SHP77 treated with DMSO at 0.1 percent for 48 hours (cell line): ENCODE measurements at regions not wholly inside any gene's neighbourhood (a gene's known extent, or its start where the extent isn't known, plus 50 kb on each side); places are given as distances from the start of the nearest gene placed in this dataset.
"Not testable (repeated sequence)": the region's sequence is repeated elsewhere in the genome, so short reads cannot be mapped to it uniquely, and the experiment has no call there.

Experiments used
- DNase-seq: peaks from one replicate; lab custom pipeline; 2025; lab: John Stamatoyannopoulos, UW

DNA sequence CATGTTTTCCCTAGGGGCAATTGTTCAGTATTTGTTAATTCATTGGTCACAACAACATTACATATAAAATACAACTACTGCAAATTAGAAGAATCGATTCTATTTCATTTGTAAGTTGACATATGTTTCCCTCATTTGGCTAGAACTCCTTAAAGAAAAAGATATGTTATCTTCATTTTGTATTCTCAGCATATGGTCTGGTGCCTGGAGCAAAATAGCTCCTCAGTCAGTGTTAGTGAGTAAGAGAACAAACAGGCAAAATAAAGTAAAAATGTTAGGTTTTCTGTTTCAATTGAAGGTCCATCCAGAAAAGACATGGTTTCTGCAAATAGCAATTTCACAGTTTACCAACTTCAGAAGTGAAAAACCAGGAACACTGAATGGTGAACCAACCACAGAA is 1343.1 kb downstream of the ROBO1 start:
- DNase-seq, result no peak

DNA sequence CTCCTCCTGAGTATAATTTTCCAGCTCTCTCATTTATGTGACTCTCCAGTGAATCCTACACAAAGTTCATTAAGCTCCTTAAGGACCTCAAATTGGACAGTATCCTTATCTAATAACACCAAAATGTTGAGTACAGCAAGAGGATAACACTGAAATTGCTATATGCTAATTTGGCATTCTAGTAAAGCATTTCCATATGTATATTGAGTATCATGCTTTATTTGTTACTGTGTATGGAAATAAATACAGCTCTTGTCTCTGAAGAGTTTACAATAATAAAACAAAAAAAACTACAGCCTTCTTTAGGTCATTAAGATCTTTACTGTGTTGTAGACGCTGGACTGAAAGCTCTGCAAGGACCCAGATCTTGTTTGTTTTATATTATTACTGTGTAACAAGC is 1341.3 kb downstream of the ROBO1 start:
- peak; percentile 13 for DNase-seq

DNA sequence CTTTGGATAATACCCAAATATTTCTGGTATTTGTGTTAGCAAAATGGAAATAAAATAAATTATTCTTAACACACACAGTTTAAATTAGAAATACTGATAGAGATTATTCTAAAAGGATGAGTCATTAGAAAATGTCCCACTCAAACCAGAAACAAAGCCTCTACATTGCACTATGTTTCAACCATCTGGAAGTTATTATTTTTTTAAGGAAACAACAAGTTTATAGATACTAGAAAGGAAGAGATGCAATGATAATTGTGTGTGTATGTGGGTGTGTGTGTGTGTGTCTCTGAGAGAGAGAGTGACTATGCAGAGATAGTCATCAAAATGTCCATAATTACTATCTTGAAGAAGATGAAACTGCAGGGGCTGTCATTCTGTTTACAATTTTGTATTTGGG is 1340.5 kb downstream of the ROBO1 start:
- DNase-seq, result no peak

DNA sequence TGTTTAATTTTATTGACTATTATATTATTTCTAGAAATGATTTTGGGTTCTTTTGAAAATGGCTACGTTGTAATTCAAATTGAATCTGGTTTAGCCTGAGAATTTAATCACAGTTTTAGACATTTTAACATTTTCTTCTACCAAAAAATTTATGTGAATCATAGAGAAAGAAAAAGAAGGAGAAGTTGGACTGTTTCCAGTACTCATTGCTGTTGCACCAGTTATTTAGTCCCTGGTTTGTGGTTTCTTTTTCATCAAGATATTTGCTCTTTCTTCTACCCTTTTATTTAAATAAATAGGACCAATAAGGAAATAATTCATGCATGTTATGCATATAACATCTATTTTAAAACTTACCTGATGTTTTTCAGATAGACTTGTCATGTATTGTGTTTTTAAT is 1337.1 kb downstream of the ROBO1 start:
- DNase-seq, result no peak

DNA sequence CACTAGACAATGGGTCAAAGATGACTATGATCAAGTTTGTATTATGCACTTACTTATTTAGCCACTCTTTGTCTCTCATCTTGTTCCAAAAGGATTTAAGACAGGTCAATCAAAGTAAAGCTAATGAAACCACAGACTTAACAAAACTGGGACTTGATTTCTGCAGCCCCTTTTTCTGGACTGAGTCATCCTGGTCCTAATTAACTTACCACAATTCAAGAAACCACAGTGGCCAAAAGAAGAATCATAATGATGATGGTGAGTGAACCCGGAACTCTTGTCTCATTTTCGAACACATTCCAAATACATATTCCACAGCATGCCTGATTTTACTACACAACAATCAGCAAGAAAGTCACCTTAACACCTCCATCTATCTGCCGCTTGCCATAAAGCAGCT is 1333.0 kb downstream of the ROBO1 start:
- no peak for DNase-seq

DNA sequence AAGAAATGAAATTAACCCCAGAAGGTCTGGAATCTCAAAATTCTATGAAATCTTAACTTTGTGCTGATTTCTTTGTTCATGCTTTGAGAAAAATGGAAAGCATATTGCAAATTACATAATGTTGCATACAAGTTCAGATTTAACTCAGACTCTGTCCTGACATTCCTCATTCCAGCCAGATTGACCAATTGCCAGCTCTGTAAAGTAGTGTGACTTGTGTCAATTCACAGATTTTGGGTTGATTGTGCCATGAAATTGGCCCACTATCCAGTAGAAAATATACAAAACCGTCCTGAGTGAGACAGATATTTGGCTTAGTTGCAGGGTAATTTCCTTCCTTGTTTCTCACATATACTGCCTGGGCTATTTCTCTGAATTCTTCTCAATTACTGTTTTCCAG is 1312.6 kb downstream of the ROBO1 start:
- DNase-seq, result no peak

DNA sequence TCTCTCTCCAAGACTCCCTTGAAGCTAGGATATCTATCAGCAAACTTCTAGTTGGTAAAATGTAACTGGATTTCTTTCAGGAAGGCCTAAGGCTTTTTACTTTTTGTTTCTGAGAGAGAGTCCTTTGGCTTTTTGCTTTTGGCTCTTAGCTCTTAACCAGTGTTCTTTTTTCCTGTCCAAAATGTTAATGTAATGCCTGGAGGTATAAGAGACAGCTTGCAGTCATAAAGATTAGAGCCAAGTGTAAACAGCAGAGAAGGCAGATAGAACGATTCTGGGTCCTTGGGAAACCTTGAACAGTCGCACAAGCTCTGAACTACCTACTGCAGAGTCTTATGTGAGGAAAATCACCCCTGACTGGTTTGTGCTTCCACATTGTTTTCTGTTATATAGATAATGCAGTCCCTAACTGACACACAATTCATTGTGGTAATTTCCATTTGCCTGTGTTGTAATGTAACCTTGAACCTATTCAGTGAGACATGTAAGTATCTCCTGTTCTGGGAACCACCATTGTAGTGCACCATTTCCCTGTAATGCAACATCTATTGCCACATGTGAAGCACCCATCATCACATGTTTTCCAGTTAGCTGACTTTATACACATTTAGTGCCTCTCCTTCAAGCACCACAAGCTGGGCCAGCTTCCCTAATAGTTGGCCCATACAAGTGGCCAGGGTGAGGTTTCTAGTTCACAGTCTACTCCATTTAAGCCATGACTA is 1311.9 kb downstream of the ROBO1 start:
- no peak for DNase-seq

DNA sequence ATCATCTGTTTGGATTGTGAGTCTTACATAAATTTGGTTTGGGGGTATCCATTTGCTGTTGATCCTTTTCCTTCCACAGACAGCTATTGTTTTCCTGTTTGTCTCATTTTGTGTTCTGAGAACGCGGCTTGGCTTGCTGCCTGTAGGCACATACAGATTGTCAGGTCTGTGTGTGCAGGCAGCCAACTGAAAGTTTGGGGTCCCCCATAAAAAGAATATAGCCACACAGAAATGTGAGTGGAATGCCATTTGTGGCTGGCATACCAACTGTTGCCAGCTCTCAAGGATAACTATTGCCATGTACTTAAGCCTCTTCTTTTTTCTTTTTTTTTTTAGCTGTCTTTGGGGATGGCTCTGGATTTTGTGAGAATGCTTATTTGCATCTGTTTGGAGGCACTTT is 1308.0 kb downstream of the ROBO1 start:
- no peak for DNase-seq

DNA sequence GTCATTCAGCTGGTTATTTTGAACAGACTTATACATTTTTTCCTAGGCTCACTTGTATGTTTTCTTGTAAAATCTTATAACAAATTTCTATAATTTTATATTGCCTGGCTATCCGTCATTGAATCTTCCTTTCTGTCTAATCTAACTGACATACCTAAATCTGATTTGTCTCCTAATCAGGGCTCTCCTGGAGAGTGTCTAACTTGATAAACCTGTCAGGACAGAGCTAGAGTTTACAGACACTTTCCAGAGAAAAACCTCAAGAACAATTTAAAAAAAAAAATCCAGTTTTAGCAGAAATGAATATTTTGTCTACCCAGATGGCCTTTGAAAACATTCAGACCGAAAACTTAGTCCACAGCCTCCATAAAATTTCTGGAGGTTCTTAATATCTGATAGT is 1305.8 kb downstream of the ROBO1 start:
- no peak for DNase-seq

DNA sequence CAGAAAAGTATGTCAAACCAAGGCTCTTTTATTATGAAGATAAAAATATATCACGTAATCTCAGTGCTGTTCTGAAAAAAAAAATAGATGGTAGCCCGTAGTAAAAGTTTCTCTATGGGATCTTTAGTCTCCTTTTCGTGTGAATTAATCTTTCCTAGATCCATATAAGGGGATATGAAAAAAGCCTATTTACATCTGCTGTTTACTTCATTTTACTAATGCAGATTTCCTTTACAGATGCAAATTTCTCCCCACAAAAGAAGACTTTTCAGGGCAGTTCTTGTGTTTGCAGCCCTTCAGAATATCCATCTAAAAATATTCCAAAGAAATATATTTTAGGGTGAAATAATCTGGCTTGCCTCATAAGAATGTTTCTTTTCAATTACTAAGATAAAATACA is 1291.7 kb downstream of the ROBO1 start:
- DNase-seq, result no peak

DNA sequence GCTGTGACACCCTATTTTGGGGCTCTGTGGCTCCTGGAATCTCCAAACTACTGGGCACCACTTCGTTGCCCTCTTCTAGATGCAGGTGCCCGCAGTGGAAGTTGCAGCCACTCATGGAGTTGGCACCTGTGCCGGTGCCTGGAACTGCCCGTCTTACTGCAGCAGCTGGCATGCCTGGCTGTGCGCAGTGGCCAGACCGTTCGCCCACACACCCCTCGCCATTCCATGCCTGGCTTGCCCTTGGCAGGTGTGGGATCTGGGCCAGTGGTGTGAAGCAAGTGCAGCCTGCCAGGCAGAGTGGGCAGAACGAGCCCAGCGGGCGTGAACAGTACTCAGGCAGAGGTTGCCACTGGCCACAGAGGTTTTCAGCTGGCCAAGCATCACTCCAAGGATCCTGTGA is 1286.7 kb downstream of the ROBO1 start:
- peak; percentile 43 for DNase-seq

DNA sequence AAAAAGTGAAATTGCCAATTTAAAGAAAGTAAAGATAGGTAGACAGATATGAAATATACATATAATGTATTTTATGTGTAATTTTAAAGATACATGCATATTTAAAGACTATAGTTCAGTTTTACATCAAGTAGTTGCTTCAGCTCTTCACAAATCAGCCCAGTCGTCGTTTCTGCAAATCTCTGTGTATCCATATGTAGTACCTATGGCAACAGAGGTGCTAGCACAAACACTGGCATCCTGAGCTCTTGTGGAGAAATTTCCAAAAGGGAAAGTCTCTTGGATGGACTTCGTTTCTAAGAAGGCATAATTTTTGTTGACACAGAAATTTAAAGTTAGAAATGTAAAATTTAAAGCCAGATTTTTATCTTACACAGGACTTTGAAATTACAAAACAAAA is 1284.7 kb downstream of the ROBO1 start:
- no peak for DNase-seq

DNA sequence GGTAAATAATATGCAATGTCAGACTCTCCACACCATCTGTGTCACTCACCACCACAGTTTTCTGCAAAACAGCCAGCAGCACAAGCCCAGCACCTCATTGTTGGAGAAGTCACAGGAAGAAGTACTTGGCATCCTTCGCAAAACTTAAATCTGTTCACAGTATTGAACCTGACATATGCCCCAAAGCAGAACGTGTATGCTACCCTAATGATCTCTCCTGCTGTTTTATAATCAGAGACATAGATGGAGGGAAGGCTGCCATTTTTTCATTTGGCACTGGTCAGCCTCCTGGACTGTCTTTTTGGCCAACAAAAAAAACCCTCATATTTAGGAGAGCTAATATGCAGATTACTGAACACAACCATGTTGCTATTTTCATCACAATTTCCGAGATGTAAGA is 1272.9 kb downstream of the ROBO1 start:
- no peak for DNase-seq

DNA sequence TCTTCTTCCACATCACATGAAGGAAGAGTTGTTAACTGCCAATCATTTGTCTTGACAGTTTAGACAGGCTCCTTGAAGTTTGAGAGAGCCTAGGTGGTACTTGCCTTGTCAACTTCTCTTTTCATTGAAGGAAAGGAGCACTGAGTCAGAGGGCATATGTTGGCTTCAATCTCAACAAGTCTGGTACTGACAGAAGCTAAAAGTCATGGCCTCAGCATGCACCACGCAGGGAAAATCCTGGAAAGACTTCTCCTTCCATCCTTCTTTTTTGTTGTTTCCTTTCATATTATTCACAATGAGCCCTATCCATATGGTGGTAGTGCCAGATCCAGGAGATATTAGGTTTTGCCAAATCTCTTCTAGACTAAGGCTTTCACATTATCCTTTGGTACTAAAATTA is 1272.5 kb downstream of the ROBO1 start:
- DNase-seq, result no peak

DNA sequence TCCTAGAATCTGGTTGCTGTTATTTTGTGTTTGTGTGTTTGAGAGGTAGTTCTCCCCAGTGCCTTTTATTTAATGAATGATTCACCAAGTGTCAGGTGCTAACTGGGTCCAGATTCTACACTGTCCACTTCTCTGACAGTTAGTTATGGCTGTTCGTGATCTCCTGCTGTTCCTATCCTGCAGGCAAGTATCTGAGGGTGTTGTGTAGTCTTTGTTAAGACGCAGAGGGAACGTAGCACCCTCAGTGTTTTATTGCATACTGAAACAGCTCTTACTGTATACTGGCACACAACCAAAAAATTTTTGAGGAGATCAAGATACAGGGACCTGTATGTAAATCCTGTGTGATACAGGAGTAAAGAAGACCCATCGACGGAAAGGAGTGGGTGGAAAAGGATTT is 1271.3 kb downstream of the ROBO1 start:
- peak; percentile 75 for DNase-seq

DNA sequence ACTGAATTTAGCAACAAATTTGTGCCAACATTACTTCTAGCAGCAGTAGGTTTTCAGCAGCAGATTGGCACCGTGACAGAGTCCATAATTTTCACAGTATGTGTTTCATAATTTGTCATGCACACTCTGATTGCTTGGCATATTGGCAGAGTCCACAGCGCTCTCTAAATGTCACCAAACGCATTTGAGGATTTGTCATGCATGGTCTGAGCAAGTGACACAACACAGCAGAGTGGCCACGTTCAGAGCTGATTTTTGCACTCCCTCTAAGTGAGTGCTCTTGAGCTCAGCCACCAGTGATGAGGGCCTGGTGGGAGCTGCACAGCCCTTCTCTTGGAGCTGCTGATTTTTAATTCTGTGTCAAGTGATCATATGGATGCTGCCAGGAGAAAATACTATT is 1270.8 kb downstream of the ROBO1 start:
- peak; percentile 75 for DNase-seq

DNA sequence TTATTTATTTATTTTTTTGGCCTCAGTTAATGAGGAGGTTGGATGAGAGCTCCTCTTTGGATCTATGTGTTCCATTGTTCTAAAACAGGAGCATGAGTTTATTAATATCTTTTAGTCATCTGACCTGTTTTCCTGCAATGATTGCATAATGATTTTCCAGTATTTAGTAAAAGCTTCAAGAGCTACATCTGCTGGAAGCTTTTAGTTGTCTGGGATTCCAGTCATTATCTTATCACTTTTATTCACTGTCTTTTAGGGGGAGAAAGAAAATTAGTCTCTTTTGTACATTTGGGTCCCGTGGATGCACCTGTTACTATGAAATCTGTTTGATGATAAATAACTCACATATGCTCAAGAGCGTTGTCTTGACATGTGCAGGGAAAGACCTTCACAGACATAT is 1270.0 kb downstream of the ROBO1 start:
- DNase-seq, result peak; percentile 76

DNA sequence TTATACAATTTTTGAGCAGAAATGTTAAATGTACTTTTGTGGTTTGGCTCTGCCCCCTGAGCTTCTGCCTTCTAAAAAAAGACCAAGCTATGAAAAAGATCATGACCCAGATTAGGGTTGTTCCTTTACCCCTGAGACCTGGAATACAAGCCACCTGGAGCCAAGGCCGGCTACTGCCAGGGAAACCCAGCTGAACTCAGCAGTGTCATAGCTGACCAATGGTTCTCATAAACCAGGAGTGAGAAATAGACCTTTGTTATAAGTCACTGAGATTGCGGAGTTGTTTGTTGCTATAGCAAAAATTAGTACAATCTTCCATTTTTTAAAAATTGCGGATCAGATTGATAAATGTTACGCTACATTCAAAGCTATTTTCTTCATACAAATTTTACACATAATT is 1261.7 kb downstream of the ROBO1 start:
- DNase-seq, result no peak

DNA sequence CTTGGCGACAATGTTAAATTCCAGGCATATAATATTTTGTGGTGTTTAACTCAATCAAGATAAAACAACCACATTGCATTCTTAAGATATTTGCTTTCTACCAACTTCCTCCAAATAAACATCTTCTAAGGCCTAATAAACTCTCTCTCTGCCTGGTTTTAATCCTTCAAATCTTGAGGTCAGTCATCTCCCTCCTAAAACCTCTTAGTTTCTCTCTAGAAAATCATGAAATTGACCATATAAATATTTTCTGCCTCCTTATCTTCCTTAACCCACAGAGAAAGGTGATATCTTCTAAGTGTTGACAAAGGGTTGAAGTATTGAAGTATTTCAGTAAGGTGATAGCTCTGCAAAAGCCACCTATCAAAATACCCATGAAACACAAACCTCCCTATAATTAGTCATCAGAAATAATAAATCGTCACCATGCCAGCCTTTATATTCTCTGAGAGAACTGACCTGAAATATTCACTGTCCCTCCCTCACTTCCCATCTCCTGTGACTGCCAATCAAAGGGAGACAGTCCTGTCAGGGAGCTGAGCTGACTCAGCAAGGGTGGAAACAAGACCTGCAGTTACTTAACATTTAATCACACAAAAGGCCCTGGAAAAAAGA is 1261.1 kb downstream of the ROBO1 start:
- no peak for DNase-seq

DNA sequence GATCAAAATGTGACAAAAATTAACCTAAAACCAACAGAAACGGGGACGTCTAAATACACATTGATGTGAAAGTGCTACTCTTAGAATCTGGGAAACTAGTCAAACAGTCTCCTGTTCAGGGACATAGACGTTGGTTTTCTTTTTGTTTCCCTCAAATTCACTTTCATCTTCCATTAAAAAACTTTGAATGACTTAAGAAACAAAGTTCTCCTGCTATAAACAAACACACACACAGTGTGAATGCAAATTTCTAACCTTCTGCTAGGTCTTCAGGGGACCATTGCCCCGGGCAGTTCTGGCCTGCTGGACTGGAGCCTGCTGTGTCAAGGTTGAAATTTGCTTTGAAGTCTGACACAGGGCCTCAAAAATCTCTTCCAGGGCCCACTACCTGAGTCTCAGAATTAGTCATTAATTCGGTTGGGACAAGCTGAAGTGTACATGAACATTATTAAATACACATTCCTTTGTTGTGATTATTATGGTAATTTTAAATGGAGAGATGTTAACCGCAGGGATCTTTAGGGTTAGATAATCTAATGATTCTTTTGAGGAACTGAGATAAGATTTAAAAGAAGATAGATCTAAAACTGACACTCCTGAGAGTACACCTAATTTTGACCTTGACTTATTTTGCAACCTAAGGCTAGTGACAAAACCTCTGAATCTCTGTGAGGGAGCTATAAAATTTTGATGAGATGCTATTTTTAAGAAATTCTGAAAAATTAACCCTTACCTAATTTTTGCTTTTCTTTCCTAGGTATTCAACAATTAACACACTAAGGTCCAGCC is 1260.4 kb downstream of the ROBO1 start:
- DNase-seq, result no peak

DNA sequence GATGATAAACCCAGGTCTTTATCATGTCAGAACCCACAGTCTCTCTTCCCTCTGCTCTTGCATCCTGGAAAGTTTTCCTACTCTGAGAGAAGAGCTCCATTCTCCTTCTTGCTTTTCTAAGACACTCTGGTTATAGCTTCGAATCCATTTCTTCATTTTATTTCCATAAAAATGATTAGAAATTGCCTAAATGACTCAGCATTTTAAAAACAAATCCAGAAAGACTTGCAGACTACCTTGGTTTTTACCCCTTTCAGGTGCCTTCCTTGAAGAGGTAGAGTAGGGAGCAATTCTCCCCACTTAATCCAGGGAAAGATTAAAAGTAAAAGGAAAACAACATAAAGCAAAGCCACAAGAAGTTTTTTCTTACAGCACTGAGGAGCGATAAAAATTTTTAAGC is 1256.0 kb downstream of the ROBO1 start:
- DNase-seq, result no peak

DNA sequence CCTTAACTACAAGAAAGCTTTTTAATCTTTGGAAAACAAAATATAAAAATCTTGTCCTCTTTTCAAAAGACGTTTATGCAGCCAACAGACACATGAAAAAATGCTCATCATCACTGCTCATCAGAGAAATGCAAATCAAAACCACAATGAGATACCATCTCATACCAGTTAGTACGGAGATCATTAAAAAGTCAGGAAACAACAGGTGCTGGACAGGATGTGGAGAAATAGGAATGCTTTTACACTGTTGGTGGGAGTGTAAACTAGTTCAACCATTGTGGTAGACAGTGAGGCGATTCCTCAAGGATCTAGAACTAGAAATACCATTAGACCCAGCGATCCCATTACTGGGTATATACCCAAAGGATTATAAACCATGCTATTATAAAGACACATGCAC is 1255.0 kb downstream of the ROBO1 start:
- not testable (repeated sequence) for DNase-seq

DNA sequence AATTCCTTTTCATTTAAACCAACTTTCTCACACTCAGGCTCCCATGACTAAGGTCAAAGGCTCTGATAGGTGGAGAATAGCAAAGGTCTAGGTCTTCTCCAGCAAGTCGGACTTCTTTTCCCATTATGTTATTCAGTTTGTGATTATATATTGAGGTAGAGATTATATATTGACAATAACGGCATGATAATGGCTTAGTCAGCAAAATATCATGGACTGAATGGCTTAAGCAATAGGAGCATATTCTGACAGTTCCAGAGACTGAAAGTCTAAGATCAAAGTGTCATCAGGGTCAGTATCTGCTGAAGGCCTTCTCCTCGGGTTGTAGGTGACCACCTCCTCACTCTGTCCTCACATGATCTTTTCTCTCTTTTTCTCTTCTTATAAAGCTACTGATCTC is 1251.4 kb downstream of the ROBO1 start:
- no peak for DNase-seq
